DMS79 (cell line): ENCODE measurements at regions not wholly inside any gene's neighbourhood (a gene's known extent, or its start where the extent isn't known, plus 50 kb on each side); places are given as distances from the start of the nearest gene placed in this dataset.

Experiments used
- DNase-seq: peaks from one replicate; lab custom pipeline; 2025; lab: John Stamatoyannopoulos, UW

GRCh38 chr5:4879693-4880303 is 260.3 kb upstream of the ADAMTS16 start:
- DNase-seq, result no peak

GRCh38 chr5:4880304-4880741 is 259.8 kb upstream of the ADAMTS16 start:
- DNase-seq, result no peak

GRCh38 chr5:4881366-4882002 is 258.6 kb upstream of the ADAMTS16 start:
- no peak for DNase-seq

- DNase-seq, result no peak
Observed at GRCh38 chr5:4882186-4882585, 257.9 kb upstream of the ADAMTS16 start.

- DNase-seq, result no peak
Observed at GRCh38 chr5:4883360-4883759, 256.8 kb upstream of the ADAMTS16 start.

GRCh38 chr5:4893063-4893744 is 246.9 kb upstream of the ADAMTS16 start:
- DNase-seq, result no peak

GRCh38 chr5:4896328-4896727 is 243.8 kb upstream of the ADAMTS16 start:
- no peak for DNase-seq

- DNase-seq, result no peak
Observed at GRCh38 chr5:4901305-4901811, 238.8 kb upstream of the ADAMTS16 start.

- no peak for DNase-seq
Observed at GRCh38 chr5:4901924-4902323, 238.2 kb upstream of the ADAMTS16 start.

- no peak for DNase-seq
Observed at GRCh38 chr5:4905674-4906520, 234.2 kb upstream of the ADAMTS16 start.

- no peak for DNase-seq
Observed at GRCh38 chr5:4906786-4907185, 233.3 kb upstream of the ADAMTS16 start.

- DNase-seq, result no peak
Observed at GRCh38 chr5:4907571-4907970, 232.6 kb upstream of the ADAMTS16 start.

- no peak for DNase-seq
Observed at GRCh38 chr5:4909086-4909485, 231.0 kb upstream of the ADAMTS16 start.

- DNase-seq, result no peak
Observed at GRCh38 chr5:4911646-4912403, 228.3 kb upstream of the ADAMTS16 start.

- no peak for DNase-seq
Observed at GRCh38 chr5:4921929-4922328, 218.2 kb upstream of the ADAMTS16 start.

- DNase-seq, result no peak
Observed at GRCh38 chr5:4924577-4924976, 215.6 kb upstream of the ADAMTS16 start.

- DNase-seq, result no peak
Observed at GRCh38 chr5:4927097-4927496, 213.0 kb upstream of the ADAMTS16 start.

GRCh38 chr5:4928409-4928808 is 211.7 kb upstream of the ADAMTS16 start:
- DNase-seq, result no peak

GRCh38 chr5:4929092-4929655 is 211.0 kb upstream of the ADAMTS16 start:
- DNase-seq, result no peak

GRCh38 chr5:4939042-4939781 is 200.9 kb upstream of the ADAMTS16 start:
- DNase-seq, result no peak
